ENCODE measurements at regions not wholly inside any gene's neighbourhood (a gene's known extent, or its start where the extent isn't known, plus 50 kb on each side); places are given as distances from the start of the nearest gene placed in this dataset.

GRCh38 chr11:76291576-76292526 lies 85.5 kb upstream of the WNT11 start:
- Histone ChIP-seq H3K27ac (ENCODE audit: control insufficient read depth, insufficient read depth) (0 out of 2 replicates have a peak overlapping the region, but pooled peaks have one; percentile 32), H3K79me2 (ENCODE audit: control insufficient read depth, insufficient read depth, low read length) (no peaks in the 10 kb centered on the region), H4K20me1 (ENCODE audit: control insufficient read depth, insufficient read depth) (no peaks in the 10 kb centered on the region), H3K4me2 (ENCODE audit: control insufficient read depth, insufficient read depth) (peak overlapping the region; percentile 75), H3K4me3 (peak overlapping the region; percentile 38), H3K27me3 (replicated peaks in 1 of 2; ENCODE audit: control insufficient read depth in 2 of 2, insufficient read depth in 2 of 2, low read length in 1 of 2) (no peaks in the 10 kb centered on the region; a peak in 1 of 4 replicates), H2AFZ (ENCODE audit: control insufficient read depth, low read depth, low read length) (no peak overlapping the region), H3K4me1 (ENCODE audit: control insufficient read depth, insufficient read depth, low read length) (peaks cover 39% of the 10 kb centered on the region), H3K36me3 (ENCODE audit: control insufficient read depth in 2 of 2, insufficient read depth in 2 of 2, low read length in 1 of 2) (no peaks in the 10 kb centered on the region), H3K9me3 (replicated peaks; ENCODE audit: control insufficient read depth, insufficient read depth, low read length) (no peaks in the 10 kb centered on the region; the same call in 2 of the 3 replicates), H3K9ac (ENCODE audit: control insufficient read depth, insufficient read depth, low read length) (no peak overlapping the region)
- no peak for DNase-seq (ENCODE audit: low read depth, low spot score)
- POLR2A ChIA-PET: no interaction called here
- in situ Hi-C loops (cut with MboI) (no loop called here), intact Hi-C loops (cut with micrococcal nuclease; ENCODE audit: unreplicated experiment) (loop anchor here (5.0 kb wide), 2 partner anchors 55 to 85 kb away; partner anchors contain the start of gene WNT11)
- TF ChIP-seq CTCF (IDR thresholded peaks at IDR 0.05 in 2 of 3, conservative IDR thresholded peaks at IDR 0.05 in 1 of 3; ENCODE audit: control insufficient read depth in 2 of 3, extremely low read depth in 1 of 3, insufficient read depth in 1 of 3, low read depth in 3 of 3, low read length in 3 of 3): 0 out of 6 replicates have a peak, but pooled peaks of 1 of the 3 experiments have one; percentile 3
- peak; percentile 12 for TF ChIP-seq USF1 (IDR thresholded peaks at IDR 0.05; ENCODE audit: borderline replicate concordance, extremely low read length, insufficient read depth, low read depth, low read length)
- TF ChIP-seq ATF2 (IDR thresholded peaks at IDR 0.05; ENCODE audit: low read length): no peak
- TF ChIP-seq PKNOX1 (IDR thresholded peaks at IDR 0.05): peak; percentile 54
- 0 out of 2 replicates have a peak, but pooled peaks have one; percentile 24 for TF ChIP-seq TCF3 (IDR thresholded peaks at IDR 0.05; ENCODE audit: borderline replicate concordance, insufficient read depth, low read depth, low read length)
- TF ChIP-seq CBFB (IDR thresholded peaks at IDR 0.05; ENCODE audit: low read depth): no peak
- TF ChIP-seq RUNX3 (IDR thresholded peaks at IDR 0.05; ENCODE audit: low read length): 0 out of 2 replicates have a peak, but pooled peaks have one; percentile 9
- FAIRE-seq: peak; percentile 35
- ATAC-seq: peak; percentile 77
- SMC1A ChIA-PET (ENCODE audit: uncharacterized antibody, unreplicated experiment): interaction anchor here (0.8 to 2.0 kb wide), 3 partner anchors 41 to 84 kb away, joined by 3 to 10 read pairs (median 3); no protein-coding TSS in a partner anchor
- 5% methylated on average over 24 of the region's 24 CpGs for WGBS (ENCODE audit: insufficient coverage, insufficient replicate concordance, low lambda C conversion rate, missing lambda C conversion rate)
- RAD21 ChIA-PET (ENCODE audit: unreplicated experiment): interaction anchor here (1.0 kb wide), 2 partner anchors 27 to 84 kb away, joined by 5 to 6 read pairs; no protein-coding TSS in a partner anchor
- no TSS peak for BruUV-seq (replicated peaks)
- CTCF ChIA-PET: interaction anchor here (1.5 to 2.7 kb wide), 2 partner anchors 27 to 84 kb away, joined by 5 to 18 read pairs; no protein-coding TSS in a partner anchor
